ENCODE measurements at regions not wholly inside any gene's neighbourhood (a gene's known extent, or its start where the extent isn't known, plus 50 kb on each side); places are given as distances from the start of the nearest gene placed in this dataset.

- Mint-ChIP-seq H3K9me3 (ENCODE audit: low read depth) (no peaks in the 10 kb centered on the region), H3K27ac (no peak overlapping the region), H3K27me3 (no peaks in the 10 kb centered on the region)
These were observed 186.3 kb upstream of the ADCY2 start for GRCh38 chr5:7209658-7210057.

GRCh38 chr5:7210549-7210948 lies 185.4 kb upstream of the ADCY2 start:
- TF ChIP-seq CTCF (IDR thresholded peaks at IDR 0.05; ENCODE audit: unreplicated experiment), result no peak
- H3K27ac Mint-ChIP-seq, result no peak overlapping the region
- no peak for DNase-seq (ENCODE audit: low spot score, unreplicated experiment)
- H3K4me1 Mint-ChIP-seq (ENCODE audit: low read depth), result peaks cover 3% of the 10 kb centered on the region
- H3K36me3 Mint-ChIP-seq (ENCODE audit: insufficient read depth), result no peaks in the 10 kb centered on the region
- no peak overlapping the region for H3K4me3 Mint-ChIP-seq (ENCODE audit: low read depth)
- H3K9me3 Mint-ChIP-seq (ENCODE audit: low read depth), result no peaks in the 10 kb centered on the region
- no peaks in the 10 kb centered on the region for H3K27me3 Mint-ChIP-seq

More at GRCh38 chr5:7209658-7210057, 186.3 kb upstream of the ADCY2 start:
- no peaks in the 10 kb centered on the region for H3K36me3 Mint-ChIP-seq (ENCODE audit: insufficient read depth)
- H3K4me1 Mint-ChIP-seq (ENCODE audit: low read depth), result peaks cover 3% of the 10 kb centered on the region
- no peak overlapping the region for H3K4me3 Mint-ChIP-seq (ENCODE audit: low read depth)
- TF ChIP-seq CTCF (IDR thresholded peaks at IDR 0.05; ENCODE audit: unreplicated experiment), result no peak
- DNase-seq (ENCODE audit: low spot score, unreplicated experiment), result no peak

- H3K9me3 Mint-ChIP-seq (ENCODE audit: low read depth), result no peaks in the 10 kb centered on the region
- H3K27ac Mint-ChIP-seq, result no peak overlapping the region
- no peaks in the 10 kb centered on the region for H3K36me3 Mint-ChIP-seq (ENCODE audit: insufficient read depth)
- no peak for DNase-seq (ENCODE audit: low spot score, unreplicated experiment)
- no peak overlapping the region for H3K4me3 Mint-ChIP-seq (ENCODE audit: low read depth)
- no peak for TF ChIP-seq CTCF (IDR thresholded peaks at IDR 0.05; ENCODE audit: unreplicated experiment)
- peaks cover 4% of the 10 kb centered on the region for H3K27me3 Mint-ChIP-seq
- peaks cover 3% of the 10 kb centered on the region for H3K4me1 Mint-ChIP-seq (ENCODE audit: low read depth)
These were observed 182.4 kb upstream of the ADCY2 start for GRCh38 chr5:7213525-7213924.

- H3K27ac Mint-ChIP-seq, result no peak overlapping the region
- TF ChIP-seq CTCF (IDR thresholded peaks at IDR 0.05; ENCODE audit: unreplicated experiment), result no peak
These were observed 181.0 kb upstream of the ADCY2 start for GRCh38 chr5:7214906-7215416.

GRCh38 chr5:7218141-7218540 lies 177.8 kb upstream of the ADCY2 start:
- Mint-ChIP-seq H3K36me3 (ENCODE audit: insufficient read depth) (no peaks in the 10 kb centered on the region), H3K27ac (no peak overlapping the region), H3K27me3 (peaks cover 4% of the 10 kb centered on the region), H3K4me1 (ENCODE audit: low read depth) (no peaks in the 10 kb centered on the region), H3K9me3 (ENCODE audit: low read depth) (no peaks in the 10 kb centered on the region), H3K4me3 (ENCODE audit: low read depth) (no peak overlapping the region)
- DNase-seq (ENCODE audit: low spot score, unreplicated experiment), result no peak
- TF ChIP-seq CTCF (IDR thresholded peaks at IDR 0.05; ENCODE audit: unreplicated experiment), result no peak

More at GRCh38 chr5:7214906-7215416, 181.0 kb upstream of the ADCY2 start:
- Mint-ChIP-seq H3K36me3 (ENCODE audit: insufficient read depth) (no peaks in the 10 kb centered on the region), H3K4me1 (ENCODE audit: low read depth) (no peaks in the 10 kb centered on the region), H3K9me3 (ENCODE audit: low read depth) (no peaks in the 10 kb centered on the region), H3K4me3 (ENCODE audit: low read depth) (no peak overlapping the region), H3K27me3 (peaks cover 4% of the 10 kb centered on the region)
- DNase-seq (ENCODE audit: low spot score, unreplicated experiment), result no peak

Data from progenitor cell of endocrine pancreas (in vitro differentiated cells).